GM18870 (cell line): ENCODE measurements at regions not wholly inside any gene's neighbourhood (a gene's known extent, or its start where the extent isn't known, plus 50 kb on each side); places are given as distances from the start of the nearest gene placed in this dataset.
A peak's percentile ranks its signal among the peaks of the same experiment; 100 is the strongest.

Experiments
- ATAC-seq: cut with Tn5 transposase; IDR thresholded peaks from one replicate; pipeline ENCODE4 v1.9.1; 2021; ENCODE audit warnings: moderate library complexity; ENCODE audit not compliant: unreplicated experiment

DNA sequence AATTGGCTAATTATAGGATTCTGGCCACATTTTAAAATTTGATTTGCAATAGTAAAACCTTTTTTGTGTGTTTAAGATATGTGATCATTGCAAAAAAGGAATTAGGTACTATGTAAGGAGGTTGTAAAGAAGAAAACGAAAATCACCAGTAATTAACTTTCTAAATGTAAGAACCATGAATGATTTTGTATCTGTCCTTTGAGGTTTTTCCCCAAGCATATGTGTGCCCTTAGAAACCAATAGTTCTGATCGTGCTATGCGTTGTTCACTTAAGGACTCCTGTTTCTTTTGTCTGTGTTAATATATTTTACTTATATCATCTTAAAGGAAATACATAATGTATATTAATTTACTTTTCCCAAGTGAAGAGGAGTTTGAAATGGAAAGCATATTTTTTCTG lies 410.2 kb downstream of the PSAT1 start:
- ATAC-seq = peak; percentile 29

DNA sequence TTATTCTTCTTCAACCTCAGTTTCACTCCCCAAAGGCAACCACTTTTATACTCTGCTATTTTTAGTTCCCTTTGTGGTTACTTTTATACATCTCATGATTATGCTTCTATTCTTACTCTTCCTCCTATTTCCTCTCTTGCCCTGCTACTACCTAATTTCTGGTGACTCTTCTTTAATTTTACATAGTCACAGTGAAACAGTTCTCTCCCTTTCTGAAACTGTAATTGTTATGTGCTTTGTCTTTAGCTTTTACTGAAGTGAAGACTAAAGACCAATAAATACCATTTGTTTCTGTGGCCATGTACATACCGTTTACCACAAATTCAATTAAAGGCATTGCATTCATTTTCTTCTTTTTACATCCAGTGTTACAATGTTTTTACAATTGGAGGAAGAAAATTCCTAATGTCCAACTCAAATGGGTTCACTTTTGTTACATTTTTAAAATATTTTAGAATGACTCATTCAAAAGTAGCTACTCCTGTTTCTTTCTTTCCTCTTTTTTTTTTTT lies 410.6 kb downstream of the PSAT1 start:
- ATAC-seq = peak; percentile 98

DNA sequence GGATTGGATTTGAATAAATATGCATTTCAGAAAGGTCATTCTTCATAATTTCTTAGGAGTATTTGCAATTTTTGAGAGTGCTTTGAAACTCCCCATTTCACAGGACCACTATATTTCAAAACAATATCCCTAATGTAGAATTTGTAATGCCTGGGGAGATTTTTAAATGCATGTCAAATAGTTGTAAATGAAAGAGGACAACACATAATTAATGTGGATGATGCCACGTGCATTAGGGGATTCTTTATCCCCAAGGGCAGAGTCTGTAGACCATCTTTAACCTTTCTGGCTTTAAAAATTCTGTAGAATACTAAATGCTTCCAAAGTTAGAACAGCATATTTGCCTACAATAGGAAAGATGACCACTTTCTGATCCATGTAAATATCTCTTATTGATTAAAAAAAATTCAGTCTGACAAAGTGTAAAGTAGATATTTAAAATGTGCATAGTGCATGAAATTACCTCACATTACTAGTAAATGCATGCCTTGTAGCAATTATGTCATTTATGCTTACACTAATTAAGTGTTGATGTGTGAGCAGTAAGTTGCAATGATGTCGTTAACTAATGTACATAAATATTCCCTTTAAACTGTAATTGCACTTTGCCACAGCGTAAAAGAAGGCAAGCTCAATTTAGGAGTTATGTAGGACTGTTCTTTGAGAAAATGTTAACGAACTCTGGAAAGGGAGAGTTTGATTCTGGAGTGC lies 416.1 kb downstream of the PSAT1 start:
- ATAC-seq = no peak

- no peak for ATAC-seq
Observed at GRCh38 chr9:78713614-78714405, 416.9 kb downstream of the PSAT1 start.

- no peak for ATAC-seq
Observed at GRCh38 chr9:78714576-78714975, 417.7 kb downstream of the PSAT1 start.

DNA sequence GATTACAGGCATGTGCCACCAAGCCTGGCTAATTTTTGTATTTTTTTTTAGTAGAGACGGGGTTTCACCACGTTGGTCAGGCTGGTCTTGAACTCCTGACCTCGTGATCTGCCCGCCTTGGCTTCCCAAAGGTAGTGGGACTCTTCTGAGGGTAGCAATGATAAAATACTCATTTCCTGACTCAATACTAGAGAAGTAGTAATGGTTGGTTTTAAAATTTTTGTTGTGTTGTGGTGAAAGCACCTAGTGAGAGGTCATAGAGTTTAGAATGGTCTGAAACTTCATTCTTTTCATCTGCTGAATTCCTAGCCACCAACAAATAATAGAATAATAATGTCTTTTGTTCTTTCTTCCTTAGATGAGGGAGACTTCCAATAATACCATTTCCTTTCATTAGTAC lies 422.1 kb downstream of the PSAT1 start:
- ATAC-seq = peak; percentile 48

GRCh38 chr9:78724896-78725295 lies 428.0 kb downstream of the PSAT1 start:
- ATAC-seq = no peak

GRCh38 chr9:78725503-78725902 lies 428.6 kb downstream of the PSAT1 start:
- no peak for ATAC-seq

- no peak for ATAC-seq
Observed at GRCh38 chr9:78745331-78745730, 448.4 kb downstream of the PSAT1 start.

DNA sequence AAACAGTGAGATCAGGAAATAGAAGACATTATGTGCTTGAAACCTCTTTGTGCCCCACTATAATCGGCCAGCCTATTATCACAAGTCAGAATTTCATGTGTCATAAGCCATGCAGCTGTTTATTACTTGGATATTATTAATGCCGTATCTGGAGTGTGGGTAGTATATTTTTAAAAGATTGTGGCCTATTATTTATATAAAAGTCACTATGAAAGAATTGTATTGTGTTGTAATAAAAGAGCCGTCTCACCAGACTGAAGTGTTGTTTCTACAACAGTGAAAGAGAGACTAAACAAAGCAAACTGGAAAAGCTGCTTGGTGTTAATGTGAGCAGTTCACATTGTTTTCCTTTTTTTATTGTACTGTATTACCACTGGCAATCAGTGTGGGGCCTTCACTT lies 449.1 kb downstream of the PSAT1 start:
- no peak for ATAC-seq

- no peak for ATAC-seq
Observed at GRCh38 chr9:78753039-78753438, 456.1 kb downstream of the PSAT1 start.

DNA sequence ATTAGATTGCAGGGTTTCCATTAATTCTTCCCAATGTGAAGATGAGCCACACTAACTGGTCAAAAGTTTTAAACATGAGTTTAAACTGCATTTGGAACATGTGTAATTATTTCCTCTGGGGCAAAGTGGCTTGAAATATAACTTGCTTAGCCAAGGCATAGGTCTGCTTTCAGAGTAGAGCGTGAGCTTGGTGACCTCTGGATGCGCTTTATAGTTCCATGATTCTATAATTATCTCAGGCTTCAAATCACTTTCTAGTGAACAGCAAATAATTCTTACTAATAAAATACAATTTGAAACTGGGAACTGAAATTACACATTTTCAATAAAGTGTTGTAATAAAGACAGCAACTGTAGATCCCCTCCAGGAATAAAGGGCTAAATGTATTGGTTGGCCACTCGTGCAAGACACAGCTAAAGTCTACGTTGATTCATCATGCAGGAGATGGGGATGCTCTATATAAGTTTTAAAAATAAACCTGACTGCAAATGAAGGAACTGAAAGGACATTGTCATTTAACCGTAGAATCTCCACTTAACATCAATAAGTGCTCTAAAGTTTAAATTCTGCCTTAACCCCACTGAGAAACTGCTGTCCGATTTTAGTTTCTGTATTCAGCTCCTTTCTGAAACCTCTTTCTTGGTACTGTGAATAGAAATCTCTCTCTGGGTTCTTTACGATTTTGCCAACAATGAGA lies 460.0 kb downstream of the PSAT1 start:
- ATAC-seq = peak; percentile 83

- ATAC-seq = no peak
Observed at GRCh38 chr9:78763424-78763823, 466.5 kb downstream of the PSAT1 start.

DNA sequence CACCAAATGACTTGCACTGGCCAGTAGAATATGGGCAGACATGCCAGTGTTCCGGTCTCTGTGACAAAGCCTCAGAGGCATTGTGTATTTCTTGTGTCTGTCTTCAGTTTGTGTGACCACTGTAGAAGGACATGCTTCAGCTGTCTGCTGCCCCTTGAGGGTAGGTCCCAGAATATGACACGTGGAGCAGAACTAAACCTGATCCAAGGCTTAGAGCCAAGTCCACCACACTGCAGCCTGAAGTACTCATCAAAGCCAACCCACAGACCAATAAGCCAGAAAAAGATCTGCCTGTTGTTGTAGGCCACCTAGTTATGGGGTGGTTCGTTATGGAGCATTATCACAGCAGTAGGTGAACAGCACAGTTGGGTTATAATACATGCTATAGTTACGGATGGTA lies 468.9 kb downstream of the PSAT1 start:
- no peak for ATAC-seq

- ATAC-seq = no peak
Observed at GRCh38 chr9:78767490-78767889, 470.6 kb downstream of the PSAT1 start.

GRCh38 chr9:78769690-78770089 lies 472.8 kb downstream of the PSAT1 start:
- ATAC-seq = no peak

DNA sequence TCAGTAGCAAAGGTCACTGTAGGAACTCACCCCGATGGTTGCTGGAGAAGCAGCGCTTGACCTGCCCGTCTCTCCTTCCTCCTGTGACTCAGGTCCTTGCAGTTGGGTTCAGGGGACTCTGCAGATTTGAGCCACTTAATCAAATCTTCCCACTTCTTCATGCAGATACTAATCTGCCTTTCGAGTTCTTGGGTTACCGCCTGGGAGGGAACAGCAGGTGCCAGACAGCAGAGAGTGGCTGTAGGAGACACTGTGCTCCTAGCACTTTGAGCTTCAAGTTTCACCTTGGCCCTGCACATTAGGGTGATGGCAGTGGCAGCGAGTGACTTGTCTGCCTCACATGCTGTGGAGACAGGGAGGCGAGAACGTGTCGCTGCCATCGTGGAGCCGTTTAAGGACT lies 478.3 kb downstream of the PSAT1 start:
- ATAC-seq = no peak

- no peak for ATAC-seq
Observed at GRCh38 chr9:78775696-78776295, 478.9 kb downstream of the PSAT1 start.

DNA sequence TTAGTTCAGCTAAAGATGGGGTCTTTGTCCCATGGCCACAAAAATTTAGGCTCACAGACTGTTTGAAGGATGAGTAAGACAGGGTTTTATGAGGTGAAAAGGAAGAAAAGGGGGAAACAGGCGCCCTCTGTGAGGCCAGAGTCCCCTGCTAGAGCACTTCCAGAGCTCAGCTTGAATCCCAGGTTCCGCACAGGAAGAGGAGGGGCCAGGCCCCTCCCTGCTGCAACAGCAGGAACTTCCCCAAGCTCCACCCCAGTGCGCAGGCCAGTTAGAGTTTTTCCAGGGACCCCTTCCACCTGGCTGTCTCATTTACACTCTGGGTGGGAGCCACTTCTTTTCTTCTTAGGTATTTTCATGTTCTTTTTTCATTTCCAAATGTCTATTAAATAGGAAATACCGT lies 480.8 kb downstream of the PSAT1 start:
- no peak for ATAC-seq

DNA sequence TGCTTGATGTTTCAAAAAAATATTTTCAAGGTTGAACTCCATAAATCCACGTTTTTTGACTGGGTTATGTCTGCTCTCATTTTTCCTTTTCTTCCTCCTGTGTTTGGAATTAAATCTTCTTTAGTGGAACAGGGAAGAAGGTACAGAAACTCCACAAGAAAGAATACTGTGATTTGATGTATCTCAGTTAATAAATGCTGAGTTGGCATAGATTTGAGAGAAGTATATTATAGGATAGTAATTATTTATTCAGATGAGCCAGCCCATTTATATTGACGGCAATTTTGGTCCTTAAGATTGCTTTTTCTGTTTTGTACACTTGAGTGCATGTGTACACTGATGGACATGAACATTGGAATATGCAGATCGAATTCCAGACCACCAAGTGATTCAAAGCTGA lies 481.4 kb downstream of the PSAT1 start:
- no peak for ATAC-seq

GRCh38 chr9:78778861-78779374 lies 482.0 kb downstream of the PSAT1 start:
- no peak for ATAC-seq
